HG02885 (cell line): ENCODE measurements at regions not wholly inside any gene's neighbourhood (a gene's known extent, or its start where the extent isn't known, plus 50 kb on each side); places are given as distances from the start of the nearest gene placed in this dataset.

ENCODE experiments used
- ATAC-seq: cut with Tn5 transposase; IDR thresholded peaks from one replicate; pipeline ENCODE4 v1.9.1; 2021; ENCODE audit warnings: mild to moderate bottlenecking; ENCODE audit not compliant: unreplicated experiment, poor library complexity

DNA sequence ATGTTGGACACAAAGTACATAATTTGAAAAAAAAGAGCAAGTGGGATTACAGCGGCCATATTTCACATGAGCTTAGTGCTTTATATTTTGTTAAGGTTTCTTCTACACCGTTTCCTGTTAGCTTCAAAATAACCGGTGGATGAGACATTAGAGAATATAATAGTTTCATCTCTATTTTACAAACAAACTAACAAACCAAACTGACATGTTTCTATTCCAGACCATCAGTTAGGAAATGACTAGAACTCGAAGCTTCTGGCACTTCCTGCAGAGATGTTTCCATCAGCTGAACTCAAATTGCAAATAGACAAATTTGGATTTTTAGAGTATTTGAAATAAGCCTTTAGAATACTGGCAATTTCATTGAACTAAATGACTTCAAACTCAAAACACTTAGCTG, 86.5 kb downstream of the MTRR start:
- ATAC-seq = no peak

DNA sequence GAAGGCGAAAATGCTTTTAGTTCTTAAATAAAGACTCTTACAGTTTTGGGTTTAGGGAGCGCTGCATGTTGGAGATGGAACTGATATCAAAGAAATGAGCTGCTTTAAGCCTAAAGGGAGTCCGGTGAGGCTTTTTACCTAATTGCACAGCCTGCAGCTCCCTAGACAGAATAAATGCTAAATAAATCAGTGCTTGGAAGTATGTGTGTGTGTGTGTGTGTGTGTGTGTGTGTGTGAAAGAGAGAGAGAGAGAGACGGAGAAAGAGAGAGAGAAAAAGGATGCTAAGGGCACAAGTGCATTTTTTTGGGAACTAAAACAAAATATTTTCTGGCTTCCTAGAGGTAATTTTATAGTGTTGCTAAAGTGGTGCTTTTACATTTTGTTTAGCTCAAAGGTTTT, 88.4 kb downstream of the MTRR start:
- ATAC-seq = no peak

- ATAC-seq = peak; percentile 56
Measured at GRCh38 chr5:7960142-7960541, 91.2 kb downstream of the MTRR start.

DNA sequence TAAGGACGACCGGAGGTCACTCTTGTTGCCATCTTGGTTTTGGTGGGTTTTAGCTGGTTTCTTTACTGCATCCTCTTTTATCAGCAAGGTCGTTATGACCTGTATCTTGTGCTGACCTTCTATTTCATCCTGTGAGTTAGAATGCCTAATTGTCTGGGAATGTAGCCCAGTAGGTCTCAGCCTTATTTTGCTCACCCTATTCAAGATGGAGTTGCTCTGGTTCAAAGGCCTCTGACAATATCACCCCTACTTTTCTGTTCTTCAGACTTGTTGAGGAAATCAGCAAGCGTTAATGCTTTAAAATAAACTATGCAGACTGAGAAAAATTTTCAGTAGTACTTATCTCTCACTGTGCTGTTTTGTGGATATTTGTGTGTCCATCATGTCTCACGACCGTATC, 92.6 kb downstream of the MTRR start:
- ATAC-seq = no peak

GRCh38 chr5:7970816-7971215, 101.9 kb downstream of the MTRR start:
- peak; percentile 85 for ATAC-seq

- no peak for ATAC-seq
Measured at GRCh38 chr5:7976411-7977190, 107.7 kb downstream of the MTRR start.

DNA sequence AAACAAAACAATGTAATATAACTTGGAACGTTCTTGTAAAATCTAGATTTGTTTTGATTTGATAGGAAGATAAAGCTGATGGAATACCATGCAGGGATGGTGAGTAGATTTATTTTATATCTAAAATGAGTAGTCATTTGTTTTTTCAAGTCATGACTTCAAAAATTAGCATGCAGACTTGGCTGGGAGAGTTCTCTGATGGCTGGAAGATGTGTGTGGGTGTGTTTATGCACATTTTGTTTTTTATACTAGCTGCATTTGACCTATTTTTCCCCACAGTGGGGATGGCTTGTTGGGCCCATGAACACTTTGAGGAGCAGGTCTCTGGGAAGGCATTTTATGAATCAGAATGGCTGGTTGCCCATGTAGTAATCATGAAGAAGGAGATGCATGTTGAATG, 109.2 kb downstream of the MTRR start:
- no peak for ATAC-seq

- no peak for ATAC-seq
Measured at GRCh38 chr5:7978991-7979390, 110.0 kb downstream of the MTRR start.

GRCh38 chr5:7980881-7981280, 111.9 kb downstream of the MTRR start:
- no peak for ATAC-seq

DNA sequence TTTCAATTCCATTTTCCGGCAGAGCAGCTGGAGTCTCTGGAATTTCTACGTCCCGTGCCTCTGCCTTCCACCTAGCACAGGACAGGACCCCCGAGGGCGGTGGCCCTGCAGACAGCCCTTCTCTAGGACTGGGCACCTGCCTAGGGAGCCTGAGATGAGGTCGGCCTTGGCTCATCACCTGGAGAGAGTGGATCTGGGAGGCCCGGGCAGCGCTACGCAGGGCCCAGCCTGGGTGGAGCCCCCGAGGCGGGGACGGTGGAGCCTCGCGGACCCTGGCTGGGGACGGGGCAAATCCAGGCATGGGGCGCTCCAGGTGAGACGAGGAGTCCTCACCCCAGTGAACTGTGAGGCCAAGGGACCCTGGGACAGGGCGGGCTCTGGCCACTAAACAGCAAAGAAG, 114.5 kb downstream of the MTRR start:
- ATAC-seq = no peak

DNA sequence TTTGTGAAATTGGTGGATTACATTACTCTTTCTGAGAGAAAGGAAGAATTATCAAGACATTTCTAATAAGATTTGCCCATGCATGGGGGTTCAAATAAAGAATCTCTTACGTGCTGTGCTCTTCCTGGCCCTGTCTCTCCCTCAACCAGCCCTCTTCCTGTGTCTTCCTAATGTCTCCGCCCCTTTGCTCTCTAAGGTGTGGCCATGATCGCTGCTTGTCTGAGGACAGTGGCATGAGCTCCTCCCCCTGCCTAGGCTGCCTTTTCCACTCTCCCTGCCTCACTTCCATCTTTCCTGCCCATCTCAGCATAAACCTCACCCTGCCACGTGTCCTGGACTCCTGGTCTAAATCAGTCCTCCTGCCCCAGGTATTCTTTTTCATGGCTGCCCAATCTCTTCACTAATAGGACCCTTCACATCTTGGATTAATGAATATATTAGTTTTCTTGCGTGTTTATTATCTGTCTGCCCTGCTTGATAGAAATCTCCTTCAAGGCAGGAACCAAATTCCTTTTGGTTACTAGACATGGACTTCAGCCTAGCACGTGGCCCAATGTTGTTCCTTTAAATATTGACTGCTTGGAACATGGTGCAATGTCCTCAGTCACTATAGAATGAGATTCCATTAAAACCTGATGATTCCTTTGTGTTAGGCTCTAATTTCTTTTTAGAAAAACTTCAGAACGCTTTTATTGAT, 122.3 kb downstream of the MTRR start:
- no peak for ATAC-seq

DNA sequence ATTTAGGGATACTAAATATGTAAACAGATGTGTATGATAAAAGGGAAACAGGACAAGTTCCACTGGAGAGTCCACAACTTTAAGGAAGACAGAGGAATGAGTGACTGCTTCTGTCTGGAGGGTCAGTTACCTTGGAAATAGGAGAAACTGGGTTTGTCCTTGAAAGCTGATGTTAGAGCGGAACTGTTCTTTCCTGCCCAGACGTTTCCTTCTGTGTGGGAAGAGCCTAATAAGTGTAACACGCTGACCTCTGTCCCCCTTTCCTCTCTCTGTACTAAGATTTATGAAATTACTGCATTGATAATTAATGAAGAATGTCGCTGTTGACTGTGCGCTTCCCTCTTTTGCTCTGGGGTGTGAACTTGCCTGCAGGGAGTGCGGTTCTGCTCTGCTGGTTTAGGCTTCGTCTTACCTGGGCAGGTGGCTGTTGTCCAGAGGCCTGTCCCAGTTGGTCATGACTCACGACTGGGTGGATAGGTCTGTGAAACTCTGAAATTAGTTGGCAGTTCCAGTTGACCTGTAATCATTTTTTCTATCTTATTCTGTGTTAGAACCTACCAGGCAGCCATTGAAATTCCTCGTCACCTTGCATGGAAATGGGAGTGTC, 126.8 kb downstream of the MTRR start:
- ATAC-seq = no peak

GRCh38 chr5:8005416-8005815, 136.5 kb downstream of the MTRR start:
- ATAC-seq = no peak

GRCh38 chr5:8012131-8012977, 143.4 kb downstream of the MTRR start:
- no peak for ATAC-seq

- ATAC-seq = no peak
Measured at GRCh38 chr5:8013948-8014710, 145.2 kb downstream of the MTRR start.

- peak; percentile 71 for ATAC-seq
Measured at GRCh38 chr5:8019719-8020218, 150.8 kb downstream of the MTRR start.

GRCh38 chr5:8020861-8021514, 152.0 kb downstream of the MTRR start:
- ATAC-seq = no peak

GRCh38 chr5:8028243-8028642, 159.3 kb downstream of the MTRR start:
- ATAC-seq = no peak

- ATAC-seq = no peak
Measured at GRCh38 chr5:8033261-8033660, 164.3 kb downstream of the MTRR start.
